B cell (primary cell): ENCODE measurements at regions not wholly inside any gene's neighbourhood (a gene's known extent, or its start where the extent isn't known, plus 50 kb on each side); places are given as distances from the start of the nearest gene placed in this dataset.

ENCODE experiments used
- ATAC-seq: fragments of 200-7000 bp; cut with Tn5 transposase; one replicate; pipeline ENCODE4 v1.10.0; 2021; ENCODE audit warnings: low read depth, mild to moderate bottlenecking, moderate number of reproducible peaks, moderate library complexity
- CTCF ChIA-PET: fragments of 350-600 bp; sonication (Branson Sonifier 250); formaldehyde crosslinking; loops from one replicate; lab custom pipeline; 2021; ENCODE audit warnings: antibody characterized with exemption, inconsistent platforms; lab: Charles Lee
- POLR2A ChIA-PET: fragments of 350-600 bp; sonication (Branson Sonifier 250); formaldehyde crosslinking; loops from one replicate; lab custom pipeline; 2021; ENCODE audit warnings: antibody characterized with exemption; lab: Charles Lee
- DNase-seq: peaks from one replicate; pipeline ENCODE4 v3.0.0; 2013
- H2AFZ ChIP-seq: 2 replicates; pipeline ENCODE4 v1.6.1; 2012; ENCODE audit warnings: mild to moderate bottlenecking, low read depth, low read length; ENCODE audit not compliant: insufficient read depth, poor library complexity, severe bottlenecking
- H3K27ac ChIP-seq, 2 donors: 1 replicate in 1 of 2; 2 replicates in 1 of 2; pipeline ENCODE4 v1.5.1; 2012 to 2013; ENCODE audit warnings: low read length in 2 of 2, mild to moderate bottlenecking in 2 of 2, moderate library complexity in 1 of 2
- H3K27me3 ChIP-seq, 4 experiments: fragments of 200-600 bp in 1 of 4; sonication (generic) in 1 of 4; replicated peaks in 1 of 4; 1 replicate in 2 of 4; 2 replicates in 2 of 4; pipeline versions ENCODE4 v1.6.1 to v1.7.0; 2013 to 2016; ENCODE audit warnings: low read length in 3 of 4, mild to moderate bottlenecking in 2 of 4, mixed read lengths in 1 of 4, moderate library complexity in 1 of 4; ENCODE audit not compliant: insufficient read depth in 4 of 4, control insufficient read depth in 3 of 4; ENCODE audit errors: control extremely low read depth in 1 of 4
- H3K36me3 ChIP-seq, 2 experiments: replicated peaks in 1 of 2; 1 replicate in 1 of 2; 2 replicates in 1 of 2; pipeline versions ENCODE4 v1.6.1 to v1.7.1; 2013; ENCODE audit warnings: low read length in 1 of 2; ENCODE audit not compliant: insufficient read depth in 2 of 2, control insufficient read depth in 1 of 2; ENCODE audit errors: control extremely low read depth in 1 of 2, extremely low read depth in 1 of 2
- H3K4me1 ChIP-seq, 2 donors: fragments of 200-600 bp in 1 of 2; sonication (generic) in 1 of 2; 1 replicate in 1 of 2; 2 replicates in 1 of 2; pipeline versions ENCODE4 v1.5.1 to v1.6.1; 2013 to 2017; ENCODE audit warnings: low read length in 2 of 2; ENCODE audit not compliant: control insufficient read depth in 2 of 2, insufficient read depth in 2 of 2
- H3K4me2 ChIP-seq: replicated peaks from 2 replicates; pipeline ENCODE3; 2012; ENCODE audit warnings: mild to moderate bottlenecking, low read depth, low read length; ENCODE audit not compliant: poor library complexity, severe bottlenecking
- H3K4me3 ChIP-seq, 5 experiments: fragments of 200-600 bp in 1 of 5; sonication (generic) in 1 of 5; 1 replicate in 3 of 5; 2 replicates in 2 of 5; pipeline versions ENCODE4 v1.5.1 to v1.7.0; 2011 to 2016; ENCODE audit warnings: low read length in 4 of 5, mild to moderate bottlenecking in 4 of 5, low read depth in 2 of 5, control low read depth in 1 of 5, moderate library complexity in 1 of 5; ENCODE audit not compliant: insufficient read depth in 1 of 5; ENCODE audit errors: control extremely low read depth in 1 of 5, extremely low read depth in 1 of 5
- H3K79me2 ChIP-seq: fragments of 200-600 bp; sonication (generic); one replicate; pipeline ENCODE4 v1.6.0; 2016; ENCODE audit warnings: low read length; ENCODE audit not compliant: control insufficient read depth, insufficient read depth
- H3K9ac ChIP-seq: fragments of 200-600 bp; sonication (generic); 2 replicates; pipeline ENCODE4 v1.6.1; 2017; ENCODE audit warnings: mild to moderate bottlenecking, low read length, moderate library complexity
- H3K9me3 ChIP-seq, 3 donors: one replicate each; pipeline versions ENCODE4 v1.6.1 to v1.7.1; 2013; ENCODE audit warnings: low read length in 2 of 3; ENCODE audit not compliant: control insufficient read depth in 2 of 3, insufficient read depth in 1 of 3; ENCODE audit errors: control extremely low read depth in 1 of 3
- H4K20me1 ChIP-seq: 2 replicates; pipeline ENCODE4 v1.6.0; 2012; ENCODE audit warnings: mild to moderate bottlenecking, low read length; ENCODE audit not compliant: insufficient read depth, control insufficient read depth, poor library complexity, severe bottlenecking
- H3K27ac Mint-ChIP-seq: one replicate; pipeline ENCODE4 v1.8.0; 2021; ENCODE audit warnings: mixed read lengths
- H3K27me3 Mint-ChIP-seq: one replicate; pipeline ENCODE4 v1.8.0; 2021; ENCODE audit warnings: mixed read lengths
- H3K4me1 Mint-ChIP-seq: one replicate; pipeline ENCODE4 v1.8.0; 2021; ENCODE audit warnings: mixed read lengths
- H3K4me3 Mint-ChIP-seq: one replicate; pipeline ENCODE4 v1.8.0; 2021; ENCODE audit warnings: mixed read lengths
- H3K9me3 Mint-ChIP-seq: one replicate; pipeline ENCODE4 v1.8.0; 2022; ENCODE audit warnings: mixed read lengths; ENCODE audit not compliant: insufficient read depth
- EZH2 ChIP-seq: IDR thresholded peaks from 2 replicates; pipeline ENCODE4 v1.6.1; 2012; ENCODE audit warnings: borderline replicate concordance, low read depth, mild to moderate bottlenecking, moderate library complexity, low read length; ENCODE audit not compliant: insufficient read depth, poor library complexity, severe bottlenecking
- WGBS: methylation state at CpG from one replicate; pipeline ENCODE4 v1.1.5; 2013; ENCODE audit warnings: missing lambda C conversion rate; ENCODE audit not compliant: insufficient coverage; 5-methylcytosine and 5-hydroxymethylcytosine counted together
- intact Hi-C: fragments of 100-400 bp; cut with micrococcal nuclease; formaldehyde crosslinking; loops from one replicate; pipeline ENCODE4 v1.10.0; 2022
- TF ChIP-seq, protein P1 (sequence below): fragments of 200-600 bp; IDR thresholded peaks from one replicate; pipeline ENCODE4 v1.8.0; 2022; ENCODE audit warnings: antibody characterized with exemption, mild to moderate bottlenecking

DNA sequence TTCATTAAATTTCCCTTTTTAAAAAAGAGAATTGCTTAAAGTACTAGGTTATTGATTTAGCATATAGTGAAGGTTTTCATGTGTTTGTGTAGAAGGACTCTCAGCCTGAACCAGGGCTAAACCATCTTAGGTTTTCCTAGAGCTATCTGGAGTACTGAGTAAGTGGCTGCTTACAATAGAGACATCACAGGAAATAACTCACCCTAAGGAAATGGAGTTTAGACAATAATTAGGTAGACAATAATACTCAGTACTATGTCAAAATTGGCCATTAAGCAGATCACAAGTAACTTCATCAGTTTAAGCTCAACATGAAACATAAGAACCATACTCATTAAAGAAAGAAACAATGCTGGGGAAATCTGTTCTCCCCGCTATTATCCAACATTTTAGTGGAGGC, 240.0 kb downstream of the RND3 start:
- H3K4me1 Mint-ChIP-seq = no peaks in the 10 kb centered on the region
- Histone ChIP-seq H2AFZ (no peak overlapping the region), H3K9me3 (no peaks in the 10 kb centered on the region), H4K20me1 (no peaks in the 10 kb centered on the region), H3K9ac (no peak overlapping the region), H3K4me2 (no peak overlapping the region), H3K36me3 (no peaks in the 10 kb centered on the region), H3K79me2 (no peaks in the 10 kb centered on the region), H3K27ac (no peak overlapping the region), H3K27me3 (no peaks in the 10 kb centered on the region), H3K4me1 (no peaks in the 10 kb centered on the region), H3K4me3 (no peak overlapping the region)
- intact Hi-C loops = no loop called here
- no peaks in the 10 kb centered on the region for H3K9me3 Mint-ChIP-seq
- DNase-seq (no peak), ATAC-seq (no peak)
- H3K27me3 Mint-ChIP-seq = no peaks in the 10 kb centered on the region
- ChIA-PET CTCF (no interaction called here), POLR2A (no interaction called here)
- WGBS = no CpG with 5 or more reads among the region's 1 CpG
- no peak overlapping the region for H3K27ac Mint-ChIP-seq
- TF ChIP-seq, protein P1, sequence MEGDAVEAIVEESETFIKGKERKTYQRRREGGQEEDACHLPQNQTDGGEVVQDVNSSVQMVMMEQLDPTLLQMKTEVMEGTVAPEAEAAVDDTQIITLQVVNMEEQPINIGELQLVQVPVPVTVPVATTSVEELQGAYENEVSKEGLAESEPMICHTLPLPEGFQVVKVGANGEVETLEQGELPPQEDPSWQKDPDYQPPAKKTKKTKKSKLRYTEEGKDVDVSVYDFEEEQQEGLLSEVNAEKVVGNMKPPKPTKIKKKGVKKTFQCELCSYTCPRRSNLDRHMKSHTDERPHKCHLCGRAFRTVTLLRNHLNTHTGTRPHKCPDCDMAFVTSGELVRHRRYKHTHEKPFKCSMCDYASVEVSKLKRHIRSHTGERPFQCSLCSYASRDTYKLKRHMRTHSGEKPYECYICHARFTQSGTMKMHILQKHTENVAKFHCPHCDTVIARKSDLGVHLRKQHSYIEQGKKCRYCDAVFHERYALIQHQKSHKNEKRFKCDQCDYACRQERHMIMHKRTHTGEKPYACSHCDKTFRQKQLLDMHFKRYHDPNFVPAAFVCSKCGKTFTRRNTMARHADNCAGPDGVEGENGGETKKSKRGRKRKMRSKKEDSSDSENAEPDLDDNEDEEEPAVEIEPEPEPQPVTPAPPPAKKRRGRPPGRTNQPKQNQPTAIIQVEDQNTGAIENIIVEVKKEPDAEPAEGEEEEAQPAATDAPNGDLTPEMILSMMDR = no peak
- TF ChIP-seq EZH2 = no peak
- no peak overlapping the region for H3K4me3 Mint-ChIP-seq

DNA sequence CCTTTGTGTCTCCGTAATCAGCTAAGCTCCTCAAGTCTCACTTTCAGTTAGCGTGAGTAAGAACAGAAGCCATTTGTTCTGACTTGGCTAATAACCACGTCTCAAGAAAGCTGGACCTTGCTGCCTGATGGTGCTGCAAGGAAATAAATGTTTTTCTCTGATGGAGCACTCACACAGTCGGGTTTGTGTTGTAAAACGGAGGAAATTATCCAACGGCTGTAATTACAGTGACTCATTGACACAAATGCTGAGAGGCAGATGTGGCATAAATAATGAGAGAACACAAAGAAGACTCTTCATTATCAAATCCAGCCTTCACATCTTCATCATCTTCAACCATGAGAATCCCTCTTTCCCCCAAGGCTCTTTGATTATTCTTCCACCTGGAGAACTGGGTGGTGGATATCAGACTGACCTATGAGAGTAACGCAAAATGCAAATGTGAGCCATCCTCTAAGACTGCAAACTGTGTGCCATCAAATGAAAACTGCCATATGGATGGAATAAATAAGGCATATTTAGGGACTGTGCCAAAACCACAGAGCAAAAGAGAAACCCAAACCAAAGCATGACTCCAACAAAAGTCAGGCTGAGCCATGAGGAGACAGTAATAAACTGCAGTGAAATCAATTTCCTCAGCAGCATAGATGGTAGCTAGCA, 252.6 kb downstream of the RND3 start:
- Mint-ChIP-seq H3K9me3 (no peaks in the 10 kb centered on the region), H3K27me3 (no peaks in the 10 kb centered on the region), H3K4me1 (no peaks in the 10 kb centered on the region), H3K4me3 (no peak overlapping the region), H3K27ac (no peak overlapping the region)
- no peak for ATAC-seq
- Histone ChIP-seq H3K79me2 (no peaks in the 10 kb centered on the region), H3K9me3 (no peaks in the 10 kb centered on the region), H3K36me3 (no peaks in the 10 kb centered on the region), H4K20me1 (no peaks in the 10 kb centered on the region), H3K27ac (no peak overlapping the region), H3K9ac (no peak overlapping the region), H3K27me3 (no peaks in the 10 kb centered on the region), H3K4me1 (no peaks in the 10 kb centered on the region), H3K4me3 (no peak overlapping the region), H2AFZ (no peak overlapping the region), H3K4me2 (no peak overlapping the region)
- ChIA-PET CTCF (no interaction called here), POLR2A (no interaction called here)
- no peak for DNase-seq
- intact Hi-C loops = no loop called here
- no peak for TF ChIP-seq EZH2
- TF ChIP-seq, protein P1 = no peak
- 74% methylated on average over 3 of the region's 7 CpGs for WGBS
